Prostate gland (tissue), 2 donors: ENCODE measurements at regions not wholly inside any gene's neighbourhood (a gene's known extent, or its start where the extent isn't known, plus 50 kb on each side); places are given as distances from the start of the nearest gene placed in this dataset.

ENCODE experiments used
- DNase-seq: peaks from one replicate; pipeline ENCODE4 v3.0.0-alpha.2; 2019; ENCODE audit warnings: low spot score
- H3K27ac ChIP-seq, 2 donors: fragments of 200-600 bp; sonication (generic); 2 replicates each; pipeline ENCODE4 v1.5.1; 2017 to 2019
- H3K27me3 ChIP-seq: fragments of 200-600 bp; sonication (generic); replicated peaks from 2 replicates; pipeline ENCODE4 v1.5.1; 2019; ENCODE audit not compliant: insufficient read depth
- H3K36me3 ChIP-seq, 2 donors: fragments of 200-600 bp; sonication (generic); 1 replicate in 1 of 2; 2 replicates in 1 of 2; pipeline versions ENCODE4 v1.5.1 to v1.8.1; 2017 to 2019
- H3K4me1 ChIP-seq: fragments of 200-600 bp; sonication (generic); replicated peaks from 2 replicates; pipeline ENCODE4 v1.5.1; 2019
- H3K4me3 ChIP-seq, 2 donors: fragments of 200-600 bp; sonication (generic); 2 replicates each; pipeline ENCODE4 v1.5.1; 2017 to 2019
- H3K9me3 ChIP-seq: fragments of 200-600 bp; sonication (generic); 2 replicates; pipeline ENCODE4 v1.5.1; 2017
- POLR2A ChIP-seq: fragments of 450-650 bp; IDR thresholded peaks from one replicate; pipeline ENCODE4 v1.6.1; 2016; ENCODE audit warnings: antibody characterized with exemption, mild to moderate bottlenecking
- POLR2AphosphoS5 ChIP-seq: sonication (generic); formaldehyde crosslinking; IDR thresholded peaks from one replicate; pipeline ENCODE4 v1.6.1; 2017; ENCODE audit warnings: antibody characterized with exemption
- WGBS: methylation state at CpG from one replicate; pipeline ENCODE4 v1.1.5; 2018; 5-methylcytosine and 5-hydroxymethylcytosine counted together
- intact Hi-C: fragments of 100-400 bp; cut with DNase I; formaldehyde crosslinking; loops from one replicate; pipeline ENCODE4 v1.14.2; 2022
- TF ChIP-seq, protein P1 (sequence below), 4 experiments: fragments of 200-600 bp in 2 of 4; fragments of 450-650 bp in 2 of 4; sonication (generic) in 2 of 4; IDR thresholded peaks; 1 replicate in 3 of 4; 2 replicates in 1 of 4; pipeline ENCODE4 v1.5.1; 2016 to 2019; ENCODE audit warnings: antibody characterized with exemption in 4 of 4, mild to moderate bottlenecking in 2 of 4, moderate library complexity in 2 of 4

GRCh38 chrY:8335299-8335835 lies 1001.9 kb upstream of the TSPY4 start:
- no peaks in the 10 kb centered on the region for H3K9me3 ChIP-seq
- intact Hi-C loops, result no loop called here
- no peaks in the 10 kb centered on the region for H3K4me1 ChIP-seq
- no peaks in the 10 kb centered on the region for H3K36me3 ChIP-seq
- H3K4me3 ChIP-seq, result no peak overlapping the region
- TF ChIP-seq, protein P1, sequence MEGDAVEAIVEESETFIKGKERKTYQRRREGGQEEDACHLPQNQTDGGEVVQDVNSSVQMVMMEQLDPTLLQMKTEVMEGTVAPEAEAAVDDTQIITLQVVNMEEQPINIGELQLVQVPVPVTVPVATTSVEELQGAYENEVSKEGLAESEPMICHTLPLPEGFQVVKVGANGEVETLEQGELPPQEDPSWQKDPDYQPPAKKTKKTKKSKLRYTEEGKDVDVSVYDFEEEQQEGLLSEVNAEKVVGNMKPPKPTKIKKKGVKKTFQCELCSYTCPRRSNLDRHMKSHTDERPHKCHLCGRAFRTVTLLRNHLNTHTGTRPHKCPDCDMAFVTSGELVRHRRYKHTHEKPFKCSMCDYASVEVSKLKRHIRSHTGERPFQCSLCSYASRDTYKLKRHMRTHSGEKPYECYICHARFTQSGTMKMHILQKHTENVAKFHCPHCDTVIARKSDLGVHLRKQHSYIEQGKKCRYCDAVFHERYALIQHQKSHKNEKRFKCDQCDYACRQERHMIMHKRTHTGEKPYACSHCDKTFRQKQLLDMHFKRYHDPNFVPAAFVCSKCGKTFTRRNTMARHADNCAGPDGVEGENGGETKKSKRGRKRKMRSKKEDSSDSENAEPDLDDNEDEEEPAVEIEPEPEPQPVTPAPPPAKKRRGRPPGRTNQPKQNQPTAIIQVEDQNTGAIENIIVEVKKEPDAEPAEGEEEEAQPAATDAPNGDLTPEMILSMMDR (IDR thresholded peaks at IDR 0.05), result no peak
- TF ChIP-seq POLR2A (no peak), POLR2AphosphoS5 (no peak)
- DNase-seq, result no peak
- H3K27me3 ChIP-seq, result no peaks in the 10 kb centered on the region
- H3K27ac ChIP-seq, result no peak overlapping the region

DNA sequence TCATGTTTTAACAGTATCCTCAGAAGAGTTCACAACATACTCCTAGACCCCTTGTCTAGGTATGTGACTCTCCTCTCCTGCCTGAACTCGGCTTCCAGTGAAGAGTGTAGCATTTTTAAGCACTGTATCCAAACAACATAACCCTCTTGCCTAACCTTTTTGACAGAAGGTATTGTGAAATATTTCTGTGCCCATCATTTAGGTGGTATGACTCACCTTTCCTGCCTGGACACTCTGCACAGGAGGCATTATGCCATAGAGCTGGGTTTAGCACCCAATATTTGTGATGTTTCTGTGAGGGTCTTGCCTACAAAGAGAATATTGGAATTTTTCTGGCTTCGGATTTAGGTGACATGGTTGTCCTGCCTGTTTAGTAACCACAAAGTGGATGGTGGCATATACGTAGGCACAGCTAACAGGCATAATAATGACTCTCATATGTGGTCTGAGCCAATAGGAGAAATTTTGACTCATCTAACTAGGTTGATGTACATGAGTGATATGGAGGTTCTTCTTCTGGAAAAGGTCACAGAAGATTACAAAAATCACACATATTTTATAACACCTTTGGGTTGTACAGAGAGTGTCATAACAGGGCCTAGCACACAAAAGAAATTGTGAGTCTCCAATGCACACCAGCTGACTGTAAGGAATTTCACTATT lies 1001.0 kb upstream of the TSPY4 start:
- H3K36me3 ChIP-seq, result no peaks in the 10 kb centered on the region
- 65% methylated on average over 3 of the region's 3 CpGs for WGBS
- H3K27me3 ChIP-seq, result no peaks in the 10 kb centered on the region
- H3K27ac ChIP-seq, result no peak overlapping the region
- no peak for DNase-seq
- TF ChIP-seq POLR2A (no peak), POLR2AphosphoS5 (no peak)
- TF ChIP-seq, protein P1 (IDR thresholded peaks at IDR 0.05), result no peak
- intact Hi-C loops, result no loop called here
- H3K9me3 ChIP-seq, result no peaks in the 10 kb centered on the region
- no peaks in the 10 kb centered on the region for H3K4me1 ChIP-seq
- H3K4me3 ChIP-seq, result no peak overlapping the region

- Histone ChIP-seq H3K9me3 (no peaks in the 10 kb centered on the region), H3K27ac (no peak overlapping the region), H3K27me3 (no peaks in the 10 kb centered on the region), H3K4me1 (no peaks in the 10 kb centered on the region), H3K4me3 (no peak overlapping the region), H3K36me3 (no peaks in the 10 kb centered on the region)
- no peak for TF ChIP-seq POLR2A
- TF ChIP-seq, protein P1 (IDR thresholded peaks at IDR 0.05), result no peak
- TF ChIP-seq POLR2AphosphoS5, result no peak
- intact Hi-C loops, result no loop called here
- 81% methylated on average over 2 of the region's 2 CpGs for WGBS
- DNase-seq, result no peak
These were observed 996.3 kb upstream of the TSPY4 start for GRCh38 chrY:8341000-8341399.

- no peak for DNase-seq
- no peaks in the 10 kb centered on the region for H3K36me3 ChIP-seq
- WGBS, result 83% methylated on average over 2 of the region's 2 CpGs
These were observed 995.1 kb upstream of the TSPY4 start for GRCh38 chrY:8342173-8342572.

More at GRCh38 chrY:8342173-8342572, 995.1 kb upstream of the TSPY4 start:
- H3K4me1 ChIP-seq, result no peaks in the 10 kb centered on the region
- H3K4me3 ChIP-seq, result no peak overlapping the region
- no peak overlapping the region for H3K27ac ChIP-seq
- H3K9me3 ChIP-seq, result no peaks in the 10 kb centered on the region
- intact Hi-C loops, result no loop called here
- TF ChIP-seq POLR2AphosphoS5 (no peak), POLR2A (no peak)
- TF ChIP-seq, protein P1 (IDR thresholded peaks at IDR 0.05), result no peak
- no peaks in the 10 kb centered on the region for H3K27me3 ChIP-seq
